Neural crest cell (in vitro differentiated cells): ENCODE measurements at regions not wholly inside any gene's neighbourhood (a gene's known extent, or its start where the extent isn't known, plus 50 kb on each side); places are given as distances from the start of the nearest gene placed in this dataset.

Experiments
- DNase-seq: peaks from one replicate; pipeline ENCODE4 v3.0.0; 2021; ENCODE audit warnings: low read depth, mixed read lengths, low spot score
- H3K27ac Mint-ChIP-seq: one replicate; pipeline ENCODE4 v1.8.0; 2021; ENCODE audit warnings: mild to moderate bottlenecking, mixed read lengths; ENCODE audit not compliant: unreplicated experiment
- H3K27me3 Mint-ChIP-seq: 2 replicates; pipeline ENCODE4 v1.8.0; 2021; ENCODE audit warnings: low read depth, mild to moderate bottlenecking, mixed read lengths
- H3K36me3 Mint-ChIP-seq: 2 replicates; pipeline ENCODE4 v1.8.0; 2021; ENCODE audit warnings: low read depth, mild to moderate bottlenecking, mixed read lengths
- H3K4me1 Mint-ChIP-seq: 2 replicates; pipeline ENCODE4 v1.8.0; 2021; ENCODE audit warnings: mixed read lengths
- H3K4me3 Mint-ChIP-seq: one replicate; pipeline ENCODE4 v1.8.0; 2021; ENCODE audit warnings: mild to moderate bottlenecking, mixed read lengths
- H3K9me3 Mint-ChIP-seq: 2 replicates; pipeline ENCODE4 v1.8.0; 2021; ENCODE audit warnings: mixed read lengths
- CTCF ChIP-seq: fragments of 200-600 bp; sonication (generic); conservative IDR thresholded peaks from 2 replicates; pipeline ENCODE4 v1.5.0; 2021; ENCODE audit warnings: antibody characterized with exemption, mild to moderate bottlenecking

- H3K4me1 Mint-ChIP-seq = no peaks in the 10 kb centered on the region
- H3K27ac Mint-ChIP-seq = no peak overlapping the region
- H3K4me3 Mint-ChIP-seq = no peak overlapping the region
- H3K9me3 Mint-ChIP-seq = peaks cover 3% of the 10 kb centered on the region
- no peaks in the 10 kb centered on the region for H3K27me3 Mint-ChIP-seq
- no peak for DNase-seq
- H3K36me3 Mint-ChIP-seq = no peaks in the 10 kb centered on the region
- TF ChIP-seq CTCF = no peak
Observed at GRCh38 chr10:65778753-65779152, 1147.1 kb upstream of the LRRTM3 start.

- no peaks in the 10 kb centered on the region for H3K27me3 Mint-ChIP-seq
- H3K9me3 Mint-ChIP-seq = no peaks in the 10 kb centered on the region
- no peak overlapping the region for H3K27ac Mint-ChIP-seq
- no peaks in the 10 kb centered on the region for H3K4me1 Mint-ChIP-seq
- no peaks in the 10 kb centered on the region for H3K36me3 Mint-ChIP-seq
- H3K4me3 Mint-ChIP-seq = no peak overlapping the region
- no peak for TF ChIP-seq CTCF
- no peak for DNase-seq
Observed at GRCh38 chr10:65779985-65780384, 1145.9 kb upstream of the LRRTM3 start.

- DNase-seq = no peak
- H3K9me3 Mint-ChIP-seq = no peaks in the 10 kb centered on the region
- H3K27ac Mint-ChIP-seq = peak overlapping the region; percentile 19
- no peaks in the 10 kb centered on the region for H3K36me3 Mint-ChIP-seq
- no peaks in the 10 kb centered on the region for H3K27me3 Mint-ChIP-seq
- no peaks in the 10 kb centered on the region for H3K4me1 Mint-ChIP-seq
- no peak for TF ChIP-seq CTCF
- H3K4me3 Mint-ChIP-seq = no peak overlapping the region
Observed at GRCh38 chr10:65786279-65786678, 1139.6 kb upstream of the LRRTM3 start.

- Mint-ChIP-seq H3K4me3 (no peak overlapping the region), H3K27ac (no peak overlapping the region), H3K9me3 (no peaks in the 10 kb centered on the region), H3K36me3 (no peaks in the 10 kb centered on the region), H3K4me1 (no peaks in the 10 kb centered on the region), H3K27me3 (no peaks in the 10 kb centered on the region)
- no peak for DNase-seq
- no peak for TF ChIP-seq CTCF
Observed at GRCh38 chr10:65787571-65787970, 1138.3 kb upstream of the LRRTM3 start.

GRCh38 chr10:65788271-65788670 is 1137.6 kb upstream of the LRRTM3 start:
- Mint-ChIP-seq H3K4me1 (no peaks in the 10 kb centered on the region), H3K27ac (no peak overlapping the region), H3K27me3 (no peaks in the 10 kb centered on the region), H3K9me3 (no peaks in the 10 kb centered on the region), H3K4me3 (no peak overlapping the region), H3K36me3 (no peaks in the 10 kb centered on the region)
- TF ChIP-seq CTCF = no peak
- DNase-seq = no peak

GRCh38 chr10:65791979-65792378 is 1133.9 kb upstream of the LRRTM3 start:
- H3K4me1 Mint-ChIP-seq = no peaks in the 10 kb centered on the region
- TF ChIP-seq CTCF = no peak
- no peak overlapping the region for H3K4me3 Mint-ChIP-seq
- no peak overlapping the region for H3K27ac Mint-ChIP-seq
- no peaks in the 10 kb centered on the region for H3K27me3 Mint-ChIP-seq
- DNase-seq = no peak
- H3K36me3 Mint-ChIP-seq = no peaks in the 10 kb centered on the region
- H3K9me3 Mint-ChIP-seq = no peaks in the 10 kb centered on the region
